ENCODE measurements at regions not wholly inside any gene's neighbourhood (a gene's known extent, or its start where the extent isn't known, plus 50 kb on each side); places are given as distances from the start of the nearest gene placed in this dataset.

- Histone ChIP-seq H3K27me3 (ENCODE audit: control insufficient read depth in 3 of 3, insufficient read depth in 3 of 3, low read length in 2 of 3) (no peaks in the 10 kb centered on the region), H3K9ac (ENCODE audit: insufficient read depth in 1 of 2, low read length in 2 of 2) (no peak overlapping the region), H3K36me3 (ENCODE audit: control insufficient read depth in 4 of 4, insufficient read depth in 4 of 4, low read length in 4 of 4) (no peaks in the 10 kb centered on the region), H3K9me3 (ENCODE audit: control insufficient read depth in 4 of 4, insufficient read depth in 3 of 4, low read length in 3 of 4) (peaks cover 0 to 2% (median 0%) of the 10 kb centered on the region in 4 donors), H3K4me1 (ENCODE audit: control insufficient read depth in 5 of 5, insufficient read depth in 5 of 5, low read length in 5 of 5) (no peaks in the 10 kb centered on the region), H3K27ac (ENCODE audit: low read depth in 1 of 2, low read length in 1 of 2) (no peak overlapping the region), H3K4me3 (no peak overlapping the region)
- 69 to 86% methylated on average over 3 of the region's 3 CpGs for WGBS, 2 donors
- DNase-seq (no peak), ATAC-seq (ENCODE audit: insufficient read depth, low FRiP score) (no peak)
- TF ChIP-seq CTCF (IDR thresholded peaks at IDR 0.05; ENCODE audit: control extremely low read depth, extremely low read depth): no peak
These were observed 71.1 kb downstream of the TRAM1L1 start for GRCh38 chr4:117014236-117014635.

- Histone ChIP-seq H3K4me3 (no peak overlapping the region), H3K9me3 (ENCODE audit: control insufficient read depth in 4 of 4, insufficient read depth in 3 of 4, low read length in 3 of 4) (peaks cover 0 to 2% (median 0%) of the 10 kb centered on the region in 4 donors), H3K4me1 (ENCODE audit: control insufficient read depth in 5 of 5, insufficient read depth in 5 of 5, low read length in 5 of 5) (no peaks in the 10 kb centered on the region), H3K27me3 (ENCODE audit: control insufficient read depth in 3 of 3, insufficient read depth in 3 of 3, low read length in 2 of 3) (no peaks in the 10 kb centered on the region), H3K27ac (ENCODE audit: low read depth in 1 of 2, low read length in 1 of 2) (no peak overlapping the region), H3K9ac (ENCODE audit: insufficient read depth in 1 of 2, low read length in 2 of 2) (no peak overlapping the region), H3K36me3 (ENCODE audit: control insufficient read depth in 4 of 4, insufficient read depth in 4 of 4, low read length in 4 of 4) (no peaks in the 10 kb centered on the region)
- no peak for DNase-seq
- no peak for ATAC-seq (ENCODE audit: insufficient read depth, low FRiP score)
- 91 to 92% methylated on average over 1 of the region's 1 CpG for WGBS, 2 donors
- no peak for TF ChIP-seq CTCF (IDR thresholded peaks at IDR 0.05; ENCODE audit: control extremely low read depth, extremely low read depth)
These were observed 74.7 kb downstream of the TRAM1L1 start for GRCh38 chr4:117010671-117011070.

- 78 to 88% methylated on average over 8 of the region's 8 CpGs for WGBS, 2 donors
- no peaks in the 10 kb centered on the region for H3K36me3 ChIP-seq (ENCODE audit: control insufficient read depth in 4 of 4, insufficient read depth in 4 of 4, low read length in 4 of 4)
These were observed 84.3 kb downstream of the TRAM1L1 start for GRCh38 chr4:117001077-117001476.

More at GRCh38 chr4:117001077-117001476, 84.3 kb downstream of the TRAM1L1 start:
- H3K27ac ChIP-seq (ENCODE audit: low read depth in 1 of 2, low read length in 1 of 2): no peak overlapping the region
- no peaks in the 10 kb centered on the region for H3K27me3 ChIP-seq (ENCODE audit: control insufficient read depth in 3 of 3, insufficient read depth in 3 of 3, low read length in 2 of 3)
- no peak overlapping the region for H3K9ac ChIP-seq (ENCODE audit: insufficient read depth in 1 of 2, low read length in 2 of 2)
- no peak for TF ChIP-seq CTCF (IDR thresholded peaks at IDR 0.05; ENCODE audit: control extremely low read depth, extremely low read depth)
- no peak overlapping the region for H3K4me3 ChIP-seq
- H3K9me3 ChIP-seq (ENCODE audit: control insufficient read depth in 4 of 4, insufficient read depth in 3 of 4, low read length in 3 of 4): no peaks in the 10 kb centered on the region
- H3K4me1 ChIP-seq (ENCODE audit: control insufficient read depth in 5 of 5, insufficient read depth in 5 of 5, low read length in 5 of 5): no peaks in the 10 kb centered on the region
- ATAC-seq (ENCODE audit: insufficient read depth, low FRiP score) (no peak), DNase-seq (no peak)

Data from lung (tissue), 11 donors.